ENCODE measurements at regions not wholly inside any gene's neighbourhood (a gene's known extent, or its start where the extent isn't known, plus 50 kb on each side); places are given as distances from the start of the nearest gene placed in this dataset.

- TF ChIP-seq CTCF (IDR thresholded peaks at IDR 0.05; ENCODE audit: insufficient read depth, low read length, poor library complexity, severe bottlenecking) (no peak), EZH2phosphoT487 (conservative IDR thresholded peaks at IDR 0.05; ENCODE audit: low read length) (no peak)
These were observed 53.4 kb upstream of the PTCH1 start for GRCh38 chr9:95570150-95570549.

Measured in SU-DHL-6 (cell line).